Suppressor macrophage treated with lipopolysaccharide for 4 hours (primary cell): ENCODE measurements at regions not wholly inside any gene's neighbourhood (a gene's known extent, or its start where the extent isn't known, plus 50 kb on each side); places are given as distances from the start of the nearest gene placed in this dataset.

Experiments
- DNase-seq: peaks from one replicate; pipeline ENCODE4 v3.0.0-alpha.2; 2020

DNA sequence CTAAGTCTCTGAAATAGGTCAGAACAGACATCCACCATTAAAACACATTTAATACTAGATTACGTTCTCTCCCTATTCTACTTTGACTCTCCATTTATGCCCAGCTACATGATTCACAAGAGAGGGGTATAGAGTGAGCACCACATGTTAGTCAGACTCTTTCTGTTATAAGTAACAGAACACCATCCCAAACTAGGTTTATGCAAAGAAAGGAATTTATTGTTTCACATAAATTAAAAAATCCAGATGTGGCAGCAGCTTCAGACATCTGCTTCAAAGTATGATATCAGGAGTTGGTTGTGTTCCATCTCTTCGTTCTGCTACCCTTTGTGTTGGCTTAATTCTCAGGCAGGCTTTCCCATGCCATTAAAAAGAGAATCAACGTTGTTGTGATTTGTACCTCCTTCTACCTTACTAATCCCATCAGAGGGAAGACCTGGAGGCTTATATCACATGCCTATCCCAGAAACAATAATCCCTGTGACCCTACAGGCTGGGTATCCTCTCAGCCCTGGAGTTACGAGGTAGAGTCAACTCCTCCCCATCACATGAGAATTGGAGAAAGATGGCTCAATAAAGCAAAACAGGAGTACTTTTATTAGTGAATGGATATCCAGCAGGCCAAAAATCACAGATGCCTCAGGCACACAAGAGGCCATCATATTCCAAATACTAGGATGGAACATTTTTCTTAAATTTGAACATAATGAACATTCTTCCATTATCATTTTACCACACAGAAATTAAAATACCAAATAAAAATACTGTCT, 163.2 kb downstream of the SLC7A11 start:
- DNase-seq: no peak

DNA sequence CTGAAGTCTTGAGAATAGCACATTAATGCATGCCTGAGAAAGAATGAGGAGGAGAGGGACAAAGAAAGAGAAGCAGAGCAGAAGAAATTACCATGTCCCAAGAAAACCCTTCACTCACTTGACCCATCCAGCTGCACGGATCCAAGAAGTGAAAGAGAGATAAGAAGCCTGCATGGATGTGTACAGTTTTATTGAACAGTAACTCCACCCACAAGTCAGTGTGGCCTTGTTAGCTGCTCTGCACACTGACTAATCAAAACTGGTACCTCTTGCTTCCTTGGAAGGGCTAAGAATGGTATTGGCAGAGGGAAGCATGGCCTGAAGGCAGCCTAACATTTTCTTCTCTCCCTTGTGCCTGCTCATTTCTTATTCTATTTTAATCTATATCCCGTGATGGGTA, 163.9 kb downstream of the SLC7A11 start:
- DNase-seq: no peak

DNA sequence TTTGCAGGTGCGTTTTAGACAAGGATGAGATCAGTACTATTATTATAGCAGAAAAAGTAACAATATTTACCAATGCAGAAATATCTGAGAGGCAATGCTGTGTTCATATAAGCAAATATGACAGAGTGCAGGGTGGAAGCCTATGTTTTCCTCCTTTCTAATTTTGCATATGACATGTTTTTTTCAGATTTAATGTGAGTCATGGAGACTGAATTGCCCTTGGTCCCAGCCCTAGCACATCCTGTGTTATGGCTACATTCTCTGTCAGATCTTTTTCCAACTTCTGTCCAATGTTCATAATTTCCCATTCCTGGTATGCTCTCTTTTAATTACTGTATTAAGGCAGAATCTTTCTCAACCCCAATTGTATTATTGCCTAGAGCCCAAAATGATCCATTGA, 165.6 kb downstream of the SLC7A11 start:
- no peak for DNase-seq

DNA sequence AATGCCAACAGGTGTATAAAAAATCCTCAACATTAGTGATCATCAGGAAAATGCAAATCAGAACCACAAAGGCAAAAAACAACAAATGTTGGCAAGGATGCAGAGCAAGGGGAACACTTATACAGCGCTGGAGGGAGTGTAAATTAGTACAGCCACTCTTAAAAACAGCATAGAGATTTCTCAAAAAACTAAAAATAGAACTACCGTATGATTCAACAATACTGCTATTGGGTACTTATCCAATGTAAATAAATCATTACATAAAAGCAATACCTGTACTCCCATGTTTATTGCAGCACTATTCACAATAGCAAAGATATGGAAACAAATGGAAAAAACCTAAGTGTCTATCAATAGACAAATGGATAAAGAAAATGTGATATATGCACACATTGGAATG, 171.3 kb downstream of the SLC7A11 start:
- no peak for DNase-seq

DNA sequence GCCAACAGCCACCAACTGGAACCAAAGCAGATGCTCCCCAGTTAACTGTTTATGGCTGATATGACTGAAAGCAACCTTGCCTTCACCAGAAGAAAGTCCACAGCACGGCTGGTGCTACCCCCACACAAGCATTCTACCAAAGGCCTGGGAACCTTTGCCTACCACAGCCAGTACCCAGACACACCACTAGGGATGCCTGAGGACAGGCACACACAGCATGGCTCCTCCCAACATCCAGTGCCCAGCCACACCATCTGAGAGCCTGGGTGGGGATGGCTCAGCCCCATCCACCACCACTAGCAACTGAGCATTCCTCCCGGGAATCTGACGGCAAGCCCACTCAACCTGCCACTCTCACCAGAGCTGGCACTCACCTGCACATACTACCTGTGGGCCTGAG, 178.6 kb downstream of the SLC7A11 start:
- DNase-seq: no peak

DNA sequence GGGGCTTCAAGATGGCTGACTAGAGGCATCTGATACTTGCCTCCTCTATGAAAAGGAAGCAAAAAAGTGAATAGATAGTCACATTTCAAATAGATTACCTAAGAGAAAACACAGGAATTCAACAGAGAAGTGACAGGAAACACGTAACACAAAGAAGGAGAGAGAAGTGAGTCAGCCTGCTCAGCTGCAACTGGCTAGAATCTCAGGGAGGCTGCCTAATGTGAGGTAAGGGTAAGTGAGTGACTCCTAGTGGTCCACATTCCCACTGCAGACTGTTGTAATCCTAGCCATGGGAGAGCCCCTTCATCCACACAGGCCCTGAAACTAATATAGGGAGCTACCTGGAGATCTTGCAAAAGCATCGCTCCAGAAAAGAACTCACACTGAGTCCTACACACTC, 179.2 kb downstream of the SLC7A11 start:
- no peak for DNase-seq

DNA sequence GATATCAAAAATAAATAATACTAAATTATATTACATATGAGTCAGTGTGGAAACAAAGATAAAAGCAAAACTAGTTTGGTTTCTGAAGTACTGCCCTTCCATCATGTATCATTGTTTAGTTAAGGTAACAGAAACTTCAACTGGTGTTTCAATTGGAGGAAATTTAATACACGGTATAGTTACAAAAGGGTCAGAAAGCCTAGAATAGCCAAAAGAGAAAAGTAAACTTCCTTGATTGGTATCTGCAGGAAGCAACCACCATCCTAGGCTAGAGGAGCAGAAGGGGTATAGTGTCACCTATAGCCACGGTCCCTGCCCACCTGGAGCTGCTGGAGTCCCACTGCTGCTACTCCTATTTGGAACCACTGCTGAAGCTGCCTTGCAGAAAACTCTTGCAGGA, 185.6 kb downstream of the SLC7A11 start:
- DNase-seq: no peak

DNA sequence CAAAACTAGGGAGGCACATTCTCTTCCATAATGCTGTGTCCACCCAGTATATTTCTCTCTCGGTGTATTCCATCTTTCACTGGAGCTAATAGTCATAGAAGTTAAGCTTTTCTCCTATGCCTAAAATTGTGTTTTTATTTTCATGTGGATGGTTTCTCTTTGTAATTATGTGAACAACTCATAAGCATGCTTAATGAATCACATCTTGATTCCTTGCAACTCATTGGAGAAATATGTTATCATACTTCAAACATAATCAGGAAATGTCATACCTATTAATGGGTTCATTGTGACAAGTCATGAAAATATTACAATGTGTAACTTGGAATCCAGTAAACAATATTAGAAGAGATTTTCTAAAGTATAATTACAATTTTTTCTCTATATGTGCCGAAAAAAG, 186.3 kb downstream of the SLC7A11 start:
- no peak for DNase-seq

DNA sequence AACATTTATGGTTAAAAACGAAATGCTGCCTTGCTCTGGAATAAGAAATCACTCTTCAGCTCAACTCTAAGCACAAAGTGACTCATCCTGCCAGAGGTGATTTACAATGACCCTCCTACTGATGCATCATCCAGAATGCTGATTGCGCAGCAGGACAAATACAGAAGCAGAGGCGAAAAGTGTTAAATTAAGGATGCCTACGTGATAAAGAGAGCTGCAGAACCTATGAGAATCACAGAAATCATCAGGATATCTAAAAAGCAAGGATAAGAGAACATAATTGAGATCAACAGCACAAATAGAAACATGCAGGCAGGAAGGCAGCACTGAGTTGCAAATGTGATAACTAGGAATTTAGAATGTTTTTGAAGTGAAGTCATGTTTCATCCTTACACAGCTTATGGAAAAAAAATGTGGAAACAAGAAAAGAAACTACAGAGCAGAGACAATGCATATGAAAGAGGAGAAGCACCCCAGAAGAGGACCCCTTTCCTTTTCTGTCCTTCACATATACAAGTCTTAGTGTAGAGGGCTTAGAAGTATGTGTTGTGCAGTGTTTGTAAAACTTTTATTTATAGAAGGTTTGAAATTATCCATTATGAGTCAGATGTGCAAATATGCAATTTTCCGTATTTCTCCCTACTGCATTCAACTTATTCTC, 188.4 kb downstream of the SLC7A11 start:
- no peak for DNase-seq

DNA sequence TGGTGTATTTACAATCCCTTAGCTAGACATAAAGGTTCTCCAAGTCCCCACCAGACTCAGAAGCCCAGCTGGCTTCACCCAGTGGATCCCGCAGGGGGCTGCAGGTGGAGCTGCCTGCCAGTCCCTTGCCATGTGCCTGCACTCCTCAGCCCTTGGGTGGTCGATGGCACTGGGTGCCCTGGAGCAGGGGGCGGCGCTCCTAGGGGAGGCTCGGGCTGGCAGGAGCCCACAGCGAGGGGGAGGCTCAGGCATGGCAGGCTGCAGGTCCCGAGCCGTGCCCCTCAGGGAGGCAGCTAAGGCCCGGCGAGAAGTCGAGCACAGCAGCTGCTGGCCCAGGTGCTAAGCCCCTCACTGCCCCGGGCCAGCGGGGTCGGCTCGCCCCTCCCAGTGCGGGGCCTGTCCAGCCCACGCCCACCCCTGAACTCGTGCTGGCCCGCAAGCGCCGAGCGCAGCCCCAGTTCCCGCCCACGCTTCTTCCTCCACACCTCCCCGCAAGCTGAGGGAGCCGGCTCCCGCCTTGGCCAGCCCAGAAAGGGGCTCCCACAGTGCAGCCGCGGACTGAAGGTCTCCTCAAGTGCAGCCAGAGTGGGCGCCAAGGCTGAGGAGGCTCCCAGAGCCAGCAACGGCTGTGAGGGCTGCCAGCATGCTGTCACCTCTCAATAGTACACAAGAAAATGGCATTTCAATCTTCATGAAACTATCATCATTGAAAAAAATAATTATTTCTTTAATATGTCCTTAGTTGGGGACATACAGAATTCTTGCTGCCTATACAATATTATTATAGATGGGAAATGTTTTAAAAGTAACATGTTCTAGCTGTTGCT, 189.1 kb downstream of the SLC7A11 start:
- DNase-seq: no peak

DNA sequence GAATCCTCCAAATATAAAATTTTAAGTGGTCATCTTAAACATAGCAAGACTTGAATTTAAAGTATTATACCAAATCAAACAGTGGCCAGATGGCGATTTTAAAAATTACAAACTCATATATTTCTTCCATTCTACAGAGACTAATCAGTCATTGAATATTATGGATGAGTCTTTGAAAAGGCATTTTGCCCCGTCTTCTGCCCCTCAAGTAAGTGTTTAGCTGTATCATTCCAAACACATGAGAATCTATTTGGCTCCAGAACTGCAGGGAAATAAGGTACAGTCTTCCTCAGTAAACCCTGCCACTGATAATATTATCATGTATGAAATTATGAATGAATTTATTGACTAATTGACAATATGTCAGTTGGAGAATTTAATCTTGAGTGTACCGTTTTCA, 191.0 kb downstream of the SLC7A11 start:
- no peak for DNase-seq

DNA sequence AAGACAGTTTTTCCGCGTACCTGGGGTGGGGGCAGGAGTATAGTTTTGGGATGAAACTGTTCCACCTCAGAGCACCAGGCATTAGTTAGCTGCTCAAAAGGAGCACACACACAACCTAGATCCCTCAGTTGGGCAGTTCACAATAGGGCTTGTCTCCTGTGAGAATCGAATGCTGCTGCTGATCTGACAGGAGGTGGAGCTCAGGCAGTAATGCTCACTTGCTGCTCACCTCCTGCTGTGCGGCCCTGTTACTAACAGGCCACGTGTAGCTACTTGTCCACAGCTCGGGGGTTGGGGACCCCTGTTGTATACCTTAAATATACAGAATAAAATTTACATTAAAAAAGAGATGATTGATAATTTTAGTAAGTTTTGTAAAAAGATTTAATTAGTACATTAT, 191.5 kb downstream of the SLC7A11 start:
- DNase-seq: no peak

DNA sequence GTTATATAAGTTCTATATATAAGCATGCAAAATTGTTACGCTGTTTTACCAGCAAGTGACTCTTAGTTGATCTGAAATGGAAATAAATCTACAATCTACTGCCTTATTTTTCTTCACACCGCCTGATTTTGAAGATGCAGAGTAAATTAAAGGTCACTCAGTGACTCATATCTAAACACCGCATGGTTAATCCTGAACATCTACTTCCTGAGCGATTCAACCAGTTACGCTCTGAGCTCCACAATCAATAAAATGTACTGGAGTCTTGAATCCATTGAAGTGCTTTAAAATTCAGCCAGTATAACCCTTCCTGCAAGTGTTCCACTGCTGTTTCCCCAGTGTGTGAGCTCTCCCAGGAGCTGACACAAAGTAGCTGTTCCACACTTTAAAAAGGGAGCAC, 192.8 kb downstream of the SLC7A11 start:
- DNase-seq: no peak

DNA sequence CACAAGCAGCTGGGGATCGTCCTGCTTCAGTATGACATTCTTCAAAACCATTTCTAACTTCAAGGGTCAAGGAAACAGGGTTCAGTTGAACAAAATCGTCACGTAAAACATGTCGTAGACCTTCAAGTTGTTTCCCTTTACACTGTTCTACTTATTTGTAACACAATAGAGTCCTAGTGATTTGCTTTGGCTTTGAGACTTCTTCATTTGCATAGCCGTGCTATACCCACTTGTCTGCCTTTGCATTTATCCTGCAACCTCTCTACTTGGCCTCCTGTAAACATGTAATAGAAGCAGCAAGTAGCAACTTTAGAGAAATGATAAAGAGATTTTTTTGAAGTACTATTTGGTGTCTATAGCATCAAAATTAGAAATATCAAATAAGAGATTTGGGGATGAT, 194.9 kb downstream of the SLC7A11 start:
- no peak for DNase-seq

DNA sequence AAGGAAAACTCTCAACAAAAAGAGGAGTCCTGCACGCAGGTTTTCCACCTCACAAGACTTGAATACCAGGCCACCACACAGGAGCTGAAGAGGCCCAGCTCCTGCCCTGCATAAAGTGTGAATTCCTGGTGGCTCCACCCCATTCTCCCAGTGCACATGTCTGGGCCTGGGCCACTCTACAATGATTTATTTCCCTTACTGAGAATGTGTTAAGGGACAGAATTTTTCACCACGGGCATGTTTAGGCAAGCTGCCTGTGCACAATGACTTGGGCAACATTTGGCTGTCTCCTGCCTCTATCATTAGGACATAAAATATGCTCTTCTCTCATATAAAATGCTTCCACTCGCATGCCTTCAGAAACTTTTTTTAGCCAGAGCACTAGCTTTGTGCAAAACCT, 197.1 kb downstream of the SLC7A11 start:
- no peak for DNase-seq

DNA sequence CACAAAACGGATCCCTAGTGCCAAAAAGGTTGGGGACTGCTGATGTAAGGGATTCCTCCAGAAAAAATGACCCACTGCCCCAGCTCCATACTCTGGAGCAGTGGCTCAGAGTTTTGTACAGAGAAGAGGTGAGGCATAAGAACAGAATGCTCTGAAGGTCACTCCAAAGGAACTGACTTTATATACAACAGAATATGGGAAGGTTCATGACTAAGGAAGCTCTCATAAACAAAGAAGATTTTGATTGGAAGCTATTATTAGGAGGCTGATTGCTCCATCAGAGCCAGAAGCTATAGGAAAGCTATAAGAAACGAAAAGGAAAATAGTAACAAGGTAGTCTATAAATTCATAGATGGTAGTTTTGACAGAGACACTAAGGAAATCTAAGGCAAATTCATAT, 203.1 kb downstream of the SLC7A11 start:
- DNase-seq: no peak

DNA sequence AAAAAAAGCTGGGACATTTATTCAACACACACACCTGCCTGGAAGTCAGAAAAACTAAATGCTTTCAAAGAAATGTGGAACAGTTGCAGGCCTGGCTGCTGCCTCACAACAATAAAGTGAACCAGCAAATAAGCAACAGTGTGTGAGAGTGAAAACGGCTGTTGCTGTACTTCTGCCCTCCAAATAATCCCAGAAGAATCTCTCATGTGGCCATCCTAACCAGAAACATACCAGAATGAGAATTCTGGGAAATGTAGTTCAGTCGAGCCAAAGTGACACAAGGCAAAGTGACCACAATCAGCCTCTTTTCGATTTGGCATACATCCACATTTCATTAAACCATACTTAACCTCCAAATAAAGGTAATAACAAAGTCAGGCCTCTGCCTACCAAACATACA, 204.5 kb downstream of the SLC7A11 start:
- no peak for DNase-seq

DNA sequence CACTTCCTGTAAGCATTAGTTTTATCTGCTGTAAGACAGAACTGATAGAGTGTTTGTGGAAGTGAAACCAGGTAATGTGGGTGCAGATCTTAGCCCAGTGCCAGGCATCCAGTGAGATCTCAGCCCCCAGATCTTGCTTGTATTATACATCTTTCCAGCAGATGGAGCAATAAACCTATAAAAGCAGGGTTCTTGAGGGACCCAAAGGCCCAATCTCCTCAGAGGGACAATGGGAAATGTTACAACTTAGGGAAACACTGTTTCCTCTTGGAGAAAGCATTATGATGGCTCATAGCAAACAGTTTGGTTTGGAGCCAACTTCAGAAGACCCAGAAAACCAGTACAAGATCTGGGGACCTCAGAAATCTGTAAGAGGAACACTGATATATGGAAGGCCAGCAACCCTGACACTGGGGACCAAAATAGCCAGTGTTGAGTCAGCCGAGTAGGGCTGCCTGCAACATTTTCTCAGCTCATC, 206.3 kb downstream of the SLC7A11 start:
- DNase-seq: peak; percentile 72

DNA sequence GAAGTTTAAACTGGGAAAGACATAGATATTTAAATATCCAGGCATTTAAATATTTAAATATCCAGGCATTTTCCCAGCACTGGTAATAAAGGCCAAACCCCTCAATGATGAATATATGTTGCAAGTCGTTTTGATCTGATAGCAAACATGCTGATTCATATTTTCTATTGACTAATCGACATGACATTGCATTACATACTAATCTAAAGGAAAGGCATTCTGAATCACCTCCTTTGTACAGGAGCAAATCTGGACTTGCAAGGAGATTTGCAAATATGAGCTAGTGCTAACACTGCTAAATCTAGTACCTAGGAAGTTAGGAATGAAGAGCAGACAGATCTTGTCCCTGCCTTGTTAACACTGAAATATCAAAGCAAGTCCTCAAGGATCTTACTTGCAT, 207.3 kb downstream of the SLC7A11 start:
- no peak for DNase-seq

DNA sequence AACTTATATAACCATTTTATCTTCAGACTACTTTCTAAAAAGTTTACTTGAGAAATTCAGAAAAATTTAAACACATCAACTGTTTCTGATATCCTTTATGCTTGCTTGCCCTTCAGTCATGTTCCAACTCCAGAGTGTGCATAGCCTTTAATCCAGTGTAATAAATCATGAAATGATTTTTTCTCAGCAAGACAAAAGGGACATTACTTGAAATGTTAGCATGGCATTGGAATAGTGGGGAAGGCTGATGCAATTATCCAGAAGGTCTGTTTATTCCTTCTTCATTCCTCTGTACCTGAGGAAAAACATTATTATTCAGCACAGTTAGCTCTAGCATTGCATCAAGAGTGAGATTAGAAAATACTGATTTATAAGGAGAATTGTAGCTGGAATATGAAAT, 209.9 kb downstream of the SLC7A11 start:
- DNase-seq: no peak

DNA sequence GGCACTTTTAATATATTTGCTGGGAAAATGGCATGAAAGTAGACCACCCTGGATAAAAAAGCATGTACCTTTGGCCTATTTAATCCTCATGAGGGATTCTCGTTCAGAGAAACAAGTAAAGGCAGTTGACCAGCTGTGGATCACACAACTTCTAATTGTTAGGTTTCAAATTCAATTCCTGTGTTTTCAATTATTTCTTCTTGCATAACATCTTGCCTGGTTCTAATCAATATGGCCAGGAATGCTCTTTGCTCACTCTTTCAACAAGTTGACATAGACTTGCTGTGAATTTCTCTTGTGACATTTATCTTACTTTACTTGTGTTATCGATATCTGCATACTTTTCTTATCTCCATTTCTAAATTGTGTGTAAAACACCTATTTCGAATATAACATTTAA, 211.8 kb downstream of the SLC7A11 start:
- DNase-seq: no peak

DNA sequence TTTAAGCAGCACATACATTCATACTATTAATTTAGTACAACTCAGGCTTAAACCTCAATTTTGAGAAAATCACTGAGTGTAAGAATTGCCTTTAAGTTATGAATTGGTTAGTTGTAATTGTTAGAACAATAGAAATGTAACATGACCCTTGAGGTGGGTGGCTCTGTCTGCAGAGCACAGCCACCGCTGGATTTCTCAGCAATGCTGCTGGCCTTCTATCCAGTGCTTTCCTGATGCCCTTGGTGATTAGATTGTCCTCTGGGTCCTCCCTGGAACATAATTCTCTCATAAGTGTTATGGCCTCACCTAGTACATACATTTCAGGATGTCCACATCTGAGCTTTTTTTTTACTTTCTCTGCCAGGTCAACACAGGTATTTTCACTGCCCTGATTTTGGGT, 213.2 kb downstream of the SLC7A11 start:
- DNase-seq: no peak

DNA sequence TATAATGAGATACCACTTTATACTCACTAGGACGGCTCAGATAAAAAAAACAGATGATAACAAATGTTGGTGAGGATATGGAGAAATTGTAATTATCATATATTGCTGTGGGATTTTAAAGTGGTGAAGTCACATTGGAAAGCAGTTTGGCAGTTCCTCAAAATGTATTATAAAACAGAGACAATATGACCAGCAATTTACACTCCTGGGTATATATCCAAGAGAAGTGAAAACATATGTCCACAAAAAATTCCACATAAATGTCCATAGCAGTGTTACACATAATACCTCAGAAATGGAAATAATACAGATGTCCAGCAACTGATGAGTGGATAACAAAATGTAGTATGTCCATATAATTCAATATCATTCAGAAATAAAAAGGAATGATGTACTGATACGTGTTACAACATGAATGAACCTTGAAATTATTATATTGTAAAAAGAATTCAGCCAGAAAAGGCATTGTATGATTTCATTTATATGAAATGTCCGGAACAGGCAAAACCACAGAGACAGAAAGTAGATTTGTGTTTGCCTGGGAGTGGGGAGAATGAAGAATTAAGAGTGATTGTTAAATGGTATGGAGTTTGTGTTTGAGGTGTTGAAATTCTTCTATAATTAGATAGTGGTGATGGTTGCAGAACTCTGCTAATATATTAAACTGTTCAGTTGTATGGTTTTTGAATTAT, 220.9 kb downstream of the SLC7A11 start:
- no peak for DNase-seq
